DMS 273 (cell line): ENCODE measurements at regions not wholly inside any gene's neighbourhood (a gene's known extent, or its start where the extent isn't known, plus 50 kb on each side); places are given as distances from the start of the nearest gene placed in this dataset.

Experiments used
- DNase-seq: peaks from one replicate; lab custom pipeline; 2025; ENCODE audit not compliant: unreplicated experiment; lab: John Stamatoyannopoulos, UW

- DNase-seq: no peak
Measured at GRCh38 chr5:161960314-161960713, 107.3 kb upstream of the GABRG2 start.

GRCh38 chr5:161966564-161966963 is 101.0 kb upstream of the GABRG2 start:
- peak; percentile 32 for DNase-seq

GRCh38 chr5:161975350-161975749 is 92.2 kb upstream of the GABRG2 start:
- DNase-seq: no peak

DNA sequence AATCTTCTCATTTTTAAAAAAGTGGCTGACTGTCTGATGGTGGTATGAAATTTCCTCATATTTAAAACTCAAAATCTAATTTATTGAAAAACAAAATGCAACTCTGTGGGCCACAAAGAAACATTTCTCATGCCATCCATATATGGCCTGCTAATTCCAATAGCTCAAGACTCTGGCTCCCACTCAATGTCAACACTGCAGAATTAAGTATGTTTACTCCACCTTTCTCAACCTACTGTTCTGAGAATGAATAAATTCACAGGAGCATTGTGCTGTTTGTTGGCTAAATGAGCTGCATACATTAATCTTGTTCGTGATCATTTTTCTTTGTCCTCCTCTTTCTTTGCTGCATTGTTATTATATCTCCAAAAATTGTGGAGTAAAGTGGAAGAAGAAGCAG is 79.5 kb upstream of the GABRG2 start:
- DNase-seq: no peak
